GM12873 (cell line): ENCODE measurements at regions not wholly inside any gene's neighbourhood (a gene's known extent, or its start where the extent isn't known, plus 50 kb on each side); places are given as distances from the start of the nearest gene placed in this dataset.

Experiments used
- CTCF ChIP-seq: IDR thresholded peaks from 2 replicates; pipeline ENCODE4 v1.5.1; 2012; ENCODE audit warnings: low read depth, mild to moderate bottlenecking, moderate library complexity, low read length, control low read depth; ENCODE audit not compliant: insufficient read depth; ENCODE audit errors: missing control alignments

- TF ChIP-seq CTCF, result peak; percentile 2
Observed at GRCh38 chr5:53733853-53734252, 173.4 kb downstream of the NDUFS4 start.

DNA sequence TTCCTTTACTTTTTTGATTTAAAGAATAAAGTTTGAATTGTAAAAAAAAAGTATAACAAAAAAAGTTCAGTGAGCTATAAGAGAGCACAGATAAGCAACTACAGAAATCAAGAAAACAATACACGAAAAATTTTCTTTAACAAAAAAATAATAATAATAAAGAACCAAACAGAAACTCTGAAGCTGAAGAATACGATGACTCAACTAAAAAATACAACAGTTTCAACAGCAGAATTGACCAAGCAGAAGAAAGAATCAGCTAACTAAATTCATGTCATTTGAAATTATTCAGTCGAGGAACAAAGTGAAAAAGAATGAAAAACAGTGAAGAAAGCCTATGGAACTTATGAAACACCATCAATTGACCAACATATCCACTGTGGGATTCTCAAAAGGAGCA, 177.7 kb downstream of the NDUFS4 start:
- TF ChIP-seq CTCF, result no peak

DNA sequence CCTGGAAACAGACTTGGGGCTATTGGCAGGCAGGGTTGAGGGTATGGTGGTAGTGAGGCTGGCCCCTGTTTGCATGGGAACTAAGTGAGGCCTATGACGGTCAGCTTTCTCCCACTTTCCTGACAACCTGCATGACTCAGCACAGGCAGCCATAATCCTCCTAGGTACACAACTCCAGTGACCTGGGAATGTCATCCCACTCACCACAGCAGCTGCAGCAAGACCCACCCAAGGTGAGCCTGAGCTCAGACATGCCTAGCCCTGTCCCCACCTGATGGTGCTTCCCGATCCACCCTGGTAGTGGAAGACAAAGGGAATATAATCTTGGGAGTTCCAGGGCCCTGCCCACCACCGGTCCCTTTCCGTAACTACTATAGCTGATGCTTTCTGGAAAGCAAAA, 178.7 kb downstream of the NDUFS4 start:
- no peak for TF ChIP-seq CTCF

GRCh38 chr5:53749621-53750020, 189.2 kb downstream of the NDUFS4 start:
- no peak for TF ChIP-seq CTCF

DNA sequence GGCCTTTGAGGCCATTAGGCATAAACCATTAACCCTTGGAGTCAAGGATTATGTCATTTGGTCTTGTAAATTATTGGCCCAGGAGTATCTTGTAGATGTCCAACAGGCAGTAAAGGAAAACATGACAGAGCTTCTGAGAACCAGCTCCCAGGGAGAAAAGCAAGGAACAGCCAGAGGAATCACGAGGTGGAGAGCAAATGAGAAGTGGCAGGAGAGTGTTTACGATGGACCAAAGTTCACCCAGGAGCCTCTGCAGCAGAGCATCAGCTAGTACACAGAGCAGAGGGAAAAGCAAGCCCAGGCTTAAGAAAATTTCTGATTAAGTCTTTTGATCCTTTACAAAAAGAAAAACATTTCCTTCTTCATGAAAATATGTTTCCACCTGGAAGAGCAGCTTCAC, 206.2 kb downstream of the NDUFS4 start:
- no peak for TF ChIP-seq CTCF

- TF ChIP-seq CTCF, result no peak
Observed at GRCh38 chr5:53777864-53778618, 217.6 kb downstream of the NDUFS4 start.

DNA sequence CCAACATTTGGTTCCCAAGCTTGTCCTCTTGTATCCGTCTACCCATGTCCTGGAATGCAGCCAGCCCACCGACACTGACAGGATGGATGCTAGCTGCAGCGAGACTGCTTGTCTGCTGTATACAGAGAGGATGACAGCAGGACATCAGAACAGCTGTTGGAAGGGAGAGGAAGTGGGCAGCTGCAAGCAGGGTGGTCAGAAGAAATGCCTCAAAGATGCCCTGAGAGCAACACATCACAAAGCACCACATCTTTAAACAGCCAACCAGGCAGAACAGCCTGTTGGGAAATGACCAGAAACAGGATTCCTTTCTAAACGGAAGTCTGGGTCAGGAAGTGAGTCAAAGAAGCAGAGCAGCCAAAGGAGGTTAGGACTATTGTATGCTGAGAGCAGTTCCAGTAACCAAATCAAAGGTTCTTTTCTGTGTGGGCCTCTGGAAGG, 219.1 kb downstream of the NDUFS4 start:
- TF ChIP-seq CTCF, result no peak
